ENCODE measurements at regions not wholly inside any gene's neighbourhood (a gene's known extent, or its start where the extent isn't known, plus 50 kb on each side); places are given as distances from the start of the nearest gene placed in this dataset.

GRCh38 chr16:11432856-11433395, 87.7 kb downstream of the RMI2 start:
- TF ChIP-seq CTCF (IDR thresholded peaks at IDR 0.05; ENCODE audit: borderline replicate concordance, insufficient read depth, low read depth, low read length), result no peak
- no peak overlapping the region for H3K4me3 ChIP-seq (ENCODE audit: low read depth, low read length)

- no peak overlapping the region for H3K4me3 ChIP-seq (ENCODE audit: low read depth, low read length)
Observed at GRCh38 chr16:11435576-11435975, 90.3 kb downstream of the RMI2 start.

GRCh38 chr16:11437069-11437468, 91.8 kb downstream of the RMI2 start:
- H3K4me3 ChIP-seq (ENCODE audit: low read depth, low read length), result no peak overlapping the region
- no peak for TF ChIP-seq CTCF (IDR thresholded peaks at IDR 0.05; ENCODE audit: borderline replicate concordance, insufficient read depth, low read depth, low read length)

More at GRCh38 chr16:11435576-11435975, 90.3 kb downstream of the RMI2 start:
- no peak for TF ChIP-seq CTCF (IDR thresholded peaks at IDR 0.05; ENCODE audit: borderline replicate concordance, insufficient read depth, low read depth, low read length)

- H3K4me3 ChIP-seq (ENCODE audit: low read depth, low read length), result no peak overlapping the region
- no peak for TF ChIP-seq CTCF (IDR thresholded peaks at IDR 0.05; ENCODE audit: borderline replicate concordance, insufficient read depth, low read depth, low read length)
Observed at GRCh38 chr16:11439790-11440656, 94.8 kb downstream of the RMI2 start.

- H3K4me3 ChIP-seq (ENCODE audit: low read depth, low read length), result no peak overlapping the region
- TF ChIP-seq CTCF (IDR thresholded peaks at IDR 0.05; ENCODE audit: borderline replicate concordance, insufficient read depth, low read depth, low read length), result no peak
Observed at GRCh38 chr16:11440657-11441012, 95.4 kb downstream of the RMI2 start.

- TF ChIP-seq CTCF (IDR thresholded peaks at IDR 0.05; ENCODE audit: borderline replicate concordance, insufficient read depth, low read depth, low read length), result no peak
- H3K4me3 ChIP-seq (ENCODE audit: low read depth, low read length), result no peak overlapping the region
Observed at GRCh38 chr16:11445486-11445885, 100.2 kb downstream of the RMI2 start.

All from GM12875 (cell line).